ENCODE measurements at regions not wholly inside any gene's neighbourhood (a gene's known extent, or its start where the extent isn't known, plus 50 kb on each side); places are given as distances from the start of the nearest gene placed in this dataset.

DNA sequence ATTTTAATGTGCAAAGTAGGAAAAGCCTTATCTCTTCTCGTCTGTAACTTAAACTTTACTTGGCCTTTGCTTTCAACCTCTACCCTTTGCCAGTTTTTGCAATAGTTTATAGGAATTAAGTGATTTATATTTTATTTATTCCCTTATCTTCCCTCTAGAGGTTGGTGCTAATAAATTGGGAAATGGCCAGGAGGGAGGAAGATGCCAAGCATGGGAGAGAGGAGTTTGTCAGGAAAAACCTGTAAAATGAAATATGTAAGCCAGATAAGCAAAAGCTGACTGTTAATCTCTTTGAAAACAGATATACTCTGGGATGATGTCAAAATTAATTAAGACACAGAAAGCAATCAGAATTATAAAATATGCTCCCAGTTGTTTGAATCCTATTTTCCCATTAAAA is 484.5 kb downstream of the NR2F1-AS1 start:
- DNase-seq = no peak

DNA sequence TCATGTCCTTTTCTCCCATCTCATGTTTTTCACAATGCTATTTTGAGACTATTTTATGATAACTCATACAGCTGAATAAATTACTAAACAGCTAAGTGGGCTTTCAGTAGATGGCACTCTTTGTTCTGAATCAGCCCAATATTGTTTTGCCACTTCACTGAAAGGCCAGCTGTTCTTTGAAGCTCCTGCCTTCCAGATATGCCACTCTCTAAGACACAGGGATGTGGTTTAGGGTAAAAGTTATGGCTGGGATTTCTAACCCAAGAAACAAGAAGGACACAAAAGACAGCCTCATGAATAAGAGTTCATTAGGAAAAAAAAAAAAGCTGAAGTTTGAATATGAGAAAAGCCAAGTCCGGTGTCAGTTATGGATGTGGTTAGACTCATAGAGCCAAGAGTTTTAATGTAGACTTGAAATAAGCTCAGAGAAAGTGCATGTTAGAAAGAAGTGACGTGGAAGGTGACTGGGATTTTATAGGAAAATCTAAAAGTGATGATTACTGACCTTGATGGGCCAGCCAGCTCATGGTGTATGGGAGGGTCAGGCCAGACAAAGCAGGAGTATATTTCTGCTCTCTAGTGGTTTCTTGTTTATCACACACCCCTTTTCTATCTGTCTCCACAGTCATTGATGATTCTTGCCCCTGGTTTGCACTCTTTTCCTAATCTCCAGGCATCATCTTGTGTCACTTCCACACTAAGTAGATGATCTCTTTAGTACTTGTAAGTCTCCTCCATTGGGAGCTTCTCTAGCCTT is 488.5 kb downstream of the NR2F1-AS1 start:
- DNase-seq = no peak

DNA sequence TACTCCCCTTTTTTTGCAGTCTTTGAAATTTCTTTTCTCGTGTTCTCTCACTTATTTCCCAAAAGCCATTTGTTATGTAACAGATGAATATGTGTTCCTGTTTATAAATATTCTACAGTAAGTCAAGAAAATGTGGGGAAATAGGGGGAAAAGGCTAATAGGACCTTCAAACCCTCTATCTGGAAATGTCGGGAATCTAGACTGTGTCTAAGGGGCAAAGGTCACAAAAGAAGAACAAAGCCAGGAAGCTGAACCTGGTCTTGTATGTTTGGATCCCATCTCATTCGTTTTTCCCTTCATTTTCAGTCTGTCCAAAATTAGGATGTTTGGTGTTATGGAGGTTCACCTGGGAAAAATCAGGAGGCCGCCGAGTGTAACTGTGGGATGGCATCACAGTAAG is 490.3 kb downstream of the NR2F1-AS1 start:
- no peak for DNase-seq

DNA sequence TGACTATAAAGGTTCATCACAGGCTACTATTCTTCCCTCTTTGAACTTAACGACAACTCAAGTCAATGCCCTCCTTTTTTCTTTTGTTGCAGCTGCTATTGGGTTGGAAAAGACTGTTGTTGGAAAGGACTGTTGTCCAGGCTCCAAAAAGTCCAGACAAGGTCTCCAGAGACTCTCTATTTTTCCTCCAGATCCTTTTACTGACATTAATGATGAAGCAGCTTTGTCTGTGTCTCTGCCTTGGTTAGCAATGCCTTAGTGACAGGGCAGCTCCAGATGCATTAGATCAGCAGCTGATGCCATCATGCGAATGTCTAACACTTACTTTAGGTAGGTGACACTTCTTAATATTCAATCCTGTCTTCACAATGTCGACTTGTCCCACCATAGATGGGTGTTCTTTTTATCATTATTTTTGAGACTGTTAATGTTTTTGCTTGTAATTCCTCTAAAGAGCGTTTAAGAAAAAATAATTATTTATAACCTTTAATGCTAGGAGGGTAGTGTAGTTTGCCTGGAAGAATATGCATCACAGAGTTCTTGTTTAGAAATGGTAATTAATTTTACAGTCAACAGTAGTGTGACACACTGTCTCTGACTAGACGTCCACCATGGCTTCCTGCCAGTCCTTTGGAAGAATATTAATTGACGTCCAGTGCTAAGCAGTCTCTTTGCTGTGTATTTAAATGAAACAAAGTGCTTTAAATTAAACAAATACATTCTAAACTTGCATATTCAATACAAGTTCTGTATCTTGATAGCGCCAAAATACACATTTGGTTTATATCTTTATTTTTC is 492.2 kb downstream of the NR2F1-AS1 start:
- DNase-seq = no peak

DNA sequence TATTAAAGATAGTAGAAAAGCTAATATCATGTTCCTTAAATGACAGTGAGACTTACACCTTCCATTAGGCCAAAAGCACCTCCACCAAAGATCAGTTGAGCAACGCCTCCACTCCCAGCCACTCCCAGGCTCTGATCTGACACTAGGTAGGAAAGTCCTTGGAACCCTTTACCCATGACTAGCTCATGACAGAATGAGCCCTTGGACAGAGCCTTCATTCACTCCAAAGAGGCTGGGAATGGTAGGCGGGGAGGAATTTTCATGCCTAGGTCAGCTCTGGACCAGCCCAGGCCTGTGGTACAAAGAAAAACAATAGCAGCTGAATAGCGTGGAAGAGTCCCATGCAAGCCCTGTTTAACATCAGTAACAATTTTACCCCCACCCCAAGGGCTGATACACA is 493.7 kb downstream of the NR2F1-AS1 start:
- no peak for DNase-seq

DNA sequence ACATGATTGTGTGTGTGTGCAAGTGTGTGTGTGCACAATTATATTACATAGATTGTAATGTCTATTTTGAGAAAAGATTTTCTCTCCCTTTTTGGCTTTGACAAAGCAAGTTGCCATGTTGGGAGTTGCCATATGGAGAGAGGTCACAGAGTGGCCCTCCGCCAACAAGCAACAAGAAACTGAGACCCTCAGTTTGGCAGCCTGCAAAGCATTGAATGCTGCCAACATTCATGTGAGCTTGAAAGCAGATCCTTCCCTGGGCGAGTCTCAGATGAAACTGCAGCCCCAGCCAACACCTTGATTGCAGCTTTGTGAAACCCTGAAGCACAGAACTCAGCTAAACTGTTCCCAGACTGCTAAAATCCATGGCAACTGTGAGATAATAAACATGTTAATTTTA is 498.0 kb downstream of the NR2F1-AS1 start:
- DNase-seq = no peak

DNA sequence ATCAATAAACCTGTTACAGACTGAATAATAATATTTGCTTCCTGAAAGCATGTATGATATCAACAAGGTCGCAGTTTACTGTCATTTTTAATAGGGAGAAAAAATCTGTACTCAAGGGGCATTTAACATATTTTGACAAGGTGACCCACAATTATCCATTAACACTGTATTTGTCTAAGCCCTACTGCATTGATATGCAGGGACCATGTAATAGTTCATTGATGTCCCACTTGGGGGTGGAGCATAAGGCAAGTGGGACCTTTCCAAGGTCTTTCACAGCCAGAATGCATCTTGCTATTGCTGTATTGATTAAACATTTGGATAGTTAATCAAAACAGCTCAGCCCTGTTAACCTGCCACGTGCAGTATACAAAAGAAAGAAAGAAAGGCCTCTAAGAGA is 502.0 kb downstream of the NR2F1-AS1 start:
- peak; percentile 20 to 34 for DNase-seq

DNA sequence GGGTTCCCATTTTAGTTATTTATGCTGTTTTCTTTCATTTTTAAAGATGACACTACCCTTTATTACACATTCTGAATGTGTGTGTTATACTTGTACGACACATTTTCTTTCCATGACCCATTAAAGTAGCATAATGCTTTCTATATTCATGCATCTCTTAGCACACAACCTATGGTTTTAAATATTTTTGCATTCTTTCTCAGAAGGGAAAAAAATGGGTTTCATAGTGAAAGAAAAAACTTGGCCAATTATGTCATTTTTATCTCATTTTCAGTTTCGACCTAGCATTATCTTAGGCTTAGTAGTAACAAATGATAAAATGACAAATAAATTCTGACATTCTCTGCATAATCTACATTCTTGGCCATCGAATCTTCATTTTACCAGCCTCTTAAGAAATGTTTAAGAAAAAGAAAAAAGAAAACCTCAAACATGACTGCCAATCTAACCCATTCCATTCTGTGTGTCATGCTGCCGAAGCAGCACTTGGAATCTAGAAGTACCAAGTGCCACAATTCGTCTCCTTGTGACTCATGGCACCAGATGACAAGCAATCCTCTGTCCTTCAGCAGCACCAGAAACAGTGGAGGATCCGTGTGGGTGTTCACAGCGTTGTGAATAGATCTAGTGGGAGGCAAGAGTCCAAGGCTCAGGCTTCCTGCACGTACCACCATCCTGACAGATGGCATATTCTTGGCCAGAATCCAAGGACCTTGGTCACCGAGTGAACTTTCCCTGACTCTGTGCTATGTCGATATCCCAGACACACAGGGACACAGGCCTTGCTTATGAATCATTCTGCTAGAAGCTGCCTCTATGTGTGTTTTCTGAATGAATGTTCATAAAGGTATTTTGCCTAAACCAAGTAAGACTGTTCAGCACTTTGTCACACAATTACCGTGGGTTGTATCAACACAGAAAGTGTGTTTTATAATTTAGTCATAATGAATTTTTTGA is 502.7 kb downstream of the NR2F1-AS1 start:
- DNase-seq = peak; percentile 89 to 92

DNA sequence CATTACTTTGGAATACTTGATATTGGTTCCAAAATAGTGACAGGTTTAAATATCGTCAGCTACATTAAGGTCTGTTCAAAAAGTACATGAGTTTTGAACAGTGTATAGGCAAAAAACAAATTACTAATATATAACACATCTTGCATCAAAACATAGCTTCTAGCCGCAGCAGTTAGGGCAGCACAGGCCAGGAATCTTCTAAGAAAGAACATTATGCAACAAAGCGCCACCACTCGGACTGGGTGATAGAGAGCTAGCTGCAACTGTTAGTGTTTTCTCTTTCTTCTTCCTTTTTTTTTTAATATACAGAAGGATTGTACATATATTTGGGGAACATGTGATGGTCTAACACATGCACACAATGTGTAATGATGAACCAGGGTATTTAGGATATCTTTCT is 504.5 kb downstream of the NR2F1-AS1 start:
- no peak for DNase-seq

DNA sequence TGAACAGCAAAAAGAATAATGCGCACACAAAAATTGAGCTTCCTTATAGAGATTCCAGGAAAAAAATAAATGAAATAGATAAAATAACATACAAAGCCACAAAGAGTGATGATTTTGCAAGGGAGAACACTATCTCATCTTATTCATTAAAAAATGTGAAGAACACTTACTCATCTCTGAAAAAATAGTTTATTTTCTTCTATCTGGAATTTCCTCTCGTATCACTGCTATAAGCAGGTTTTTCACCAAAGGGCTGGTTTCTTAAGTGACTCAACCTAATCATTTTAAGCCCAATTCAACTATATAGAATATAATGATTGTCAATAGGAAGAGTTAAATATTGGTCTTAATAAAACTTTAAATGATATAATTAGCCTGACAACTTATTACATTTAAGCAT is 504.9 kb downstream of the NR2F1-AS1 start:
- DNase-seq = no peak

DNA sequence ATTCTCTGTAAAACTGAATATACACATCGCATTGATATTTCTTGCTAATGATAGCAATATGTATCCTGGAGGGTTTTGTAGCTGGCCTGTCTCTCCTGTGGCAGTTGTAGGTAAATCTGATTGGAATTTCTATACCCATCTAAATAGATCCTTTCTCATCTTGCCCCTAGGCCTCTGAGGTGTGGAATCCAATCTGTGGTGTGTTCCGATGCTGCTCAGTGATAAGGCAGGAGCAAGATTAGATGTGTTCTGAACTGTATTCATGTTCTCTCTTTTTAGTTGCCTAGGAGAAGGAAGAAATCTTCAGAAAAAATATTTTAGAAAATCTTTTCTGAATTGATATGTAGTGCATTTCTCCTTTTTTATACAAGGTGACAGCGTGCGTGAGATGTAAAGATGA is 507.5 kb downstream of the NR2F1-AS1 start:
- DNase-seq = no peak

DNA sequence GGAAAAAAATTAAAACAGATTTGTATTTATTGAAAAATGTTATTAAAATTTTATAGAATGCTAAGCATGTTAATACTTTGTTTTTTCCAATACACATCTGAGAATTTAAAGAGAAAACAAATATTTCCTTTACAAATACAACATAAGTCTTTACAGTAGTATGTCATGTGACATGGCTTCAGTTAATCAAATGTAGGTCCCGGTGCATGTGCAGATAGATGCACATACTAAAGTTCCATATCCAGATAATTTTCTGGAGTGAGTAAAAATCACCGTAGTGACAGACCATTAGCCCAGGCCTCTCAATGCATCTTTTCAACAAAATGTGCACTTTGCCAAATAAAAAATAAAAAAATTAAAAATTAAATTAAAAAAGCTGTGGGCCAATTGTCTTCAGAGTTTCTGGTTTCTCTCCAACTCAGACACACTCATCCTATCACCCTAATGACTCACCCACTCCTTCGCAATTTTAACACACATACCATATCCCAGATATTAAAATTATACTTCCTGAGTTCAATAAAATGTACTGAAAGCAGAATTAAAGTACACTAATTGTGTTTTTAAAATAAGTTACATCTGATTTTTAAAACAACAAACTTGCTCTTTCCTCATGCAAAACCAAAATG is 508.1 kb downstream of the NR2F1-AS1 start:
- DNase-seq = no peak

DNA sequence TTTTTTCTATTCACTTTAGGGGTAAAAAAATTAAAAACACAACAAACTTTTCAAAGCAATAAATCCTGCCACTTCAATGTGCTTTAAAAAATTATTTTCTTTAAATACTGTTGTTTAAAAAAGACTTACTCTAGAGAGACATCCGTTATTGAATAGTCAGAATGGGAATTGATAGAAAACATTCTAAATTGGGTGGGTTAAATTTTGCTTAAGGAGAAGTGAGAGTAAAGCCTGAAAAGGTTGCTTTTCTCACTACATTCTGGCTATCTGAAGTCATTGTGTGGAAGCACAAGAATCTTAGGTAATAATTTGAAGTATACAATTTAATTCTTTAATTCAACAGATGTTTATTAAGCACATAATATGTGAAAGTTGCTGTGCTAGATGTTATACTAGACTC is 509.3 kb downstream of the NR2F1-AS1 start:
- DNase-seq = no peak

DNA sequence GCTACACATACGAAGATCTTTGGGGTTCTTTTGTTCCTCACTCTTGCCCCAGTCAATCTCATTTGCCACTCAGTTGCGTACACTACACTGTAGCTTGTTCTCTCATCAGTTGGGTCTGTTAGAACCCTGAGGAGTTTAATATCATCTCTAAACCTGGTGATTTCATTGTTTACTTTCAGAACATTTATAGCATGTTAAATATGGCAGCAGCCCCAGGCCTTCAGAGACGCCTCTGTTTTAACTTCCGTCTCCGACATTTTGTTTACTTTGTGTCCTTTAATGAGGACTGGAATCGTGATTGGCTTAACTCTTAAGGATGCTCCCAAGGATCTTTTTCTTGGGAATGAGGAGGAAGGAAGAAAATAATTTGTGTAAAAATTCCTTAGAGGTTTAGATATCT is 510.1 kb downstream of the NR2F1-AS1 start:
- peak; percentile 15 to 48 for DNase-seq

DNA sequence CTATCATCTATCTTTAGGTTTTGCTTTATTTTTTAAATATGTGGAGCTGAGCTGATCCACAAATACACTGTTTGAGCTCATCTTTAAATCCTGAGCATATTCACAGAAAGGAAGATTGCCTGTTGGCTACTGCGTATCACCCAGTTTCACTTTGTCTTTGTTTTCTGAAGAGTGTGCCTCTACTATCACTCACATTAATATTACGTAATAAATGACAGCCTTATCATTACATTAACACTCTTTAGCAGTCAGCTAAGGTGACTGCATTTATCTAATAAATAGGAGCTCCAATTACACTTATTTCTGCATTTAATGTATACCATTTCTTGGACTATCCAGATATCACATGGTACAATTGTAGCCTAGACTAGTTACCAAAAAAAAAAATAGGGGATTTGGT is 511.7 kb downstream of the NR2F1-AS1 start:
- DNase-seq = no peak

DNA sequence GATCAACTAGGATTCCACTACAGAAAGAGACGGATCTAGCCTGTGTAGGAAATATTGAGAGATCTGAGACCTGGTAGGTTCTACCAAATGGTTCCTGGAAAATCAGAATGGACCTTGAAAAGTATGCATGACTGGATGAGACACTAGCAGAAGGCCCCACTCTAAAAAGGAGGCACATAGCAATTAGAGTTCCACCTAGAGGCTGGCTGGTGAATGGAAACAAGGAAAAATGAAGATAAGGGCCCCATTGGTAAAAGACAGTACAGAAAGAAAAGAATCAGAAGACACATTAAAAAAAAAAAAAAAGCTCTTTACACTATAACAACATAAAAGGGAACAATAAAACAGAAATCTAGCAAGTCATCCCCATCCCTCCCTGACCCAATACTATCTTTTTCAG is 518.5 kb downstream of the NR2F1-AS1 start:
- DNase-seq = no peak

DNA sequence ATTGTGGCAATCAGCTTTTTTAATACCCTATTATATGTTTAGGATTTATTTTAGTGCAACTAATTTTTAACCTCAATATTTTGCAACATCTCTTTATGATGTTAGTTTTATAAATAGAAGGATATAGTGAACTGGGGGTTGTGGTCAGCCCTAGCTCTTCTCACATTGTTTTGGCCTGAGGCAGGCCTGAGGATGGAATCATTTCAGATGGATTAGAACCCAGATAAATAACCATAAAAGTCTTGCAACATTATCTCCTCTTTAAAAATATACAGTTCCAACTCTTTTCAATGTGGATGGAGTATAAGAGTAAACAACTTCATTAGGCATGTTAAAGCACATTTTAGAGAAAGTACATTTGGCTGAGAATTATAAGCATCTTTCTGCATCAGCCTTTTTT is 522.7 kb downstream of the NR2F1-AS1 start:
- no peak for DNase-seq

DNA sequence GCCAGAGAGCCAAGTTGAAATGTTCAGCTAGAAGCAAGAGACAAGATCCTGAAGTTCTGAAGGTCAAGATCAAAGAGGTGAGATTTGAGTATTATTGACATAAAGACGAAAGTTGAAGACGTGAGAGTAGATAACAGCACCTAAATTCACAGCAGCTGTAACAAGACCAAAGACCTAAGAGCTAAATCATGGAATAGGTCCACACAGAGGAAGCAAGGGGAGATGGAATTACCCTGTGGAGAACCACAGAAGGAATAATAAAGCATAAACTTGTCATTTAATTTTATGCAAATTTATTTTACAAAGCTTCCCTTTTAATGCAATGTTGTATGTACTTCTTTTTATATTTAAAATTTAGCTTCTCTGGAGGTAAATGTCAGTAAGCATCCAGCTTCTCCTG is 523.7 kb downstream of the NR2F1-AS1 start:
- DNase-seq = no peak

DNA sequence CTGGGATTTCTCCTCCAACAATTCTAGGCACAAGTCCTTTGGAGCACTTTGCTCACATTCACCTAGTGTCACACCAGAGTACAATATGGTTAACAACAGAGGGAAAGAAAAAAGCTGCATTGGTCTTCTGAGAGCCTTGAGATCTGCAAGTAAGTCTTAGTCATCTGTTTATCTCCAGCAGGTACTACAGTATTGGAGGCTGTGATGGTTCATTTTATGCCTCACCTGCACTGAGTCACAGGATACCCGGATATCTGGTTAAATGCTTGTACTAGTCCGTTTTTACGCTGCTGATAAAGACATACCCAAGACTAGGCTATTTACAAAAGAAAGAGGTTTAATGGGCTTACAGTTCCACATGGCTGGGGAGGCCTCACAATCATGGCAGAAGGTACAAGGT is 525.0 kb downstream of the NR2F1-AS1 start:
- DNase-seq = no peak

DNA sequence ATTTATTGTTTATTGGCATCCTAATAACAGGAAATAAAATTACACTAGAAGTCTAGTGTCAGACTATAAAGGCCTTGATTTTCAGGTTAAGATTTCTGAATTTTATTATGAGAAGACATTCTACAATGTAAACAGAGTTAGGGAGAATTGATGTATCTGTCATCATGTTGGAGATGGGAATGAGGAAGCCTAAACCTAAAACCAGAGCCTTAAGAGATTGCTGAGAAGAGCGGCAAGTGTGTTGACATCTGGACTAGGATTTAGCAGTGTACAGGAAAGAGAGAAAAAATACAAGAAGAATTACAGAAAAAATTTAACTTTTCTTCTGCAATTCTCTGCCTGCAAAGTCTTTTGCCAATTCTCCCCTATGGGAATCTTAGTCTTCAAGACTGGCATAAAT is 525.5 kb downstream of the NR2F1-AS1 start:
- no peak for DNase-seq

DNA sequence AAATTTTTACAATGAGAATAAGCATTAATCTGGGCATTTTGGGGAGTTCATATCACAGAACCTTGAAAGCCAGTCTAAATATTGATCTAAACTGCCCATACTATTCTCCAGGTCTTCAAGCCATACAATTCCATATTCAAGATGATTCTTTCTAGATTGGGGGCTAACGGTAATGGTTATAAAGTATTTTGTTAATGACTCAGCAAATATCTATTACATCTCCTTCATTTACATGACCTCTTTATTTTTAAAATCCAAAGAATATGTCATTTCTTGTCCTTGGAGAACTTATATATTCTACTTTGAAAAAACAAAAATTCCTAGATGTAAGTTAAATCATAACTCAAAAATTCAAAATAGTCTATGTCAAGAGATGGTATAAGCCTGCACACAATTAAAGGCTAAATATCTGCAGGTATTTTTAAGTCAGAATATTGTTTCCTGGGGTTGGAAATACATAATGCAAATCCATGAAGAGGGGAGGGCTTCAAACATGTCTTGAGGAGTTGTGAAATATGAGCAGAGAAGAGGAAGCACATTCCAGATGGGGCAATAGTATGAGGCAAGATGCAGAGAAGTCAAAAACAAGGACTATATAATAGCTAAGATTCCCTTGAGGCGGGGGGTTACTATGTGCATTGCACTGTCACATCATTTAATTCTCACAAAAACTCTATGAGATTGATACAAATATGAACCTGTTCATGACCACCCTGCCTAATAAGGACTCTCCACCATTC is 526.4 kb downstream of the NR2F1-AS1 start:
- no peak for DNase-seq

DNA sequence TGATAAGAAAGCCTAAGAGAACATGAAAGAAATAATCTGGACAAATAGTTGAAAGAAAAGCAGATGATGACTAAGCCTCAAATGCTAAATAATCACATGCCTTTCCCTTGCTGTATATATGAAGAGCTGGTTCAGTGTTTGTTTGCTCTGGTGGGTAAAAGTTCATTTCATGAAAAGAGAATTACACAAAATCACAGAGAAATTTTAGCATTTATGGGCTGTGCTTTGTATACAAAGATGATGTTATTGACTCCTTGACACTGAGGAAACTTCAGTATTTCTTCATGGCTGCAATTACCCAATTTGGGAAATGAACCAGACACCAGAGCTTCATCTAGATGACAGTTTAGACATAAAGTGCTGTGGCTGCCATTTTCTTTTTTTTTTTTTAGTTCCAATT is 527.2 kb downstream of the NR2F1-AS1 start:
- no peak for DNase-seq
